ENCODE measurements at regions not wholly inside any gene's neighbourhood (a gene's known extent, or its start where the extent isn't known, plus 50 kb on each side); places are given as distances from the start of the nearest gene placed in this dataset.

- Histone ChIP-seq H3K9ac (ENCODE audit: low read length in 3 of 3) (no peak overlapping the region), H3K4me3 (ENCODE audit: low read length in 3 of 3) (no peak overlapping the region), H3K9me3 (ENCODE audit: control insufficient read depth in 2 of 3, insufficient read depth in 1 of 3, low read length in 3 of 3) (peaks cover 0 to 9% (median 0%) of the 10 kb centered on the region in 3 donors), H3K4me1 (ENCODE audit: control insufficient read depth in 2 of 3, insufficient read depth in 2 of 3, low read depth in 1 of 3, low read length in 3 of 3) (no peaks in the 10 kb centered on the region), H3K27me3 (ENCODE audit: control insufficient read depth, insufficient read depth, low read length) (no peaks in the 10 kb centered on the region), H3K36me3 (ENCODE audit: control insufficient read depth in 2 of 3, insufficient read depth in 3 of 3, low read length in 3 of 3) (no peaks in the 10 kb centered on the region), H3K27ac (ENCODE audit: low read depth in 2 of 2, low read length in 2 of 2) (no peak overlapping the region)
- DNase-seq (no peak), FAIRE-seq (no peak)
- TF ChIP-seq CTCF (IDR thresholded peaks at IDR 0.05; ENCODE audit: borderline replicate concordance, extremely low read depth, insufficient read depth), result no peak
- intact Hi-C loops (cut with DNase I), result no loop called here
Observed at GRCh38 chr2:109998-110397, 63.7 kb upstream of the FAM110C start.

DNA sequence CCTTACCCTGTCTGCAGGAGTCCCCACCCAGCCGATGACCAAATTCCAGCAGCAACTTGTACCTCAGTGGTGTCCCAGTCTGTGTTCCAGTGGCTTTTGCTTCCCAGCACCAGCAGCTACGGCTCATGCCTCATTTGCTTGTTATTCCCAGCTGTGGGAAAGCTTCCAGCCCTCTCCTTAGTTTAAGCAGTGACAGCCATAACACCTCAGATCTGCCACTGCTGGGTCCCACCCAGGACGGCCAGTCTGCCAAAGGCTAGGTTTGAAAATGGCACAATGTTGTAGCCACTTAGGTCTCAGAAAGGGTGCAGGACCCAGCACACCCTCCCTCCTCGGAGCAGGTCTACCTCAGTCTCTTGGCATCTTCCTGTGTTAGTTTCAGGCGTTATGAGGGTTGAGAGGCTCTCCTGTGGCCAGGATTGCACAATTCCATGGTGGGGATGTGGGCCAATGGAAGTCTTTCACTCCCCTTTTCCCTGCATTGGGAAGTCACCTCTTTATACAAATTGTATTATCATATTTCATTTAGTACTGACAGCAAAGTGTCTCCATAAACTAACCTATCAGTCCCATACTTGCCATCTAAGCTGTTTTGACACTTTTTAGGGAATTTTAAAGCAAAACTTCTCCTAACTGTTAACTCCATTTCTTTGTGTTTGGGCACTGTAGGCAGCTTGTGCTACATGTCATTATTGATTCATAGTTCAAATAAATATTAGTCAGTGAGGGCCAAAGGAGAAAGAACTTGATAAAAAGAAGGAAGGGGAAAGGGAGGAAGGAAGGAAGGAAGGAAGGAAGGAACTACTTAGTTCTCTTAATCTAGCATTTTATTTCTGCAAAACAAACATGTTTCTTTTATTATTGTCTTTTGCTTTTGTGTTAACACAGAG lies 62.9 kb upstream of the FAM110C start:
- no peaks in the 10 kb centered on the region for H3K27me3 ChIP-seq (ENCODE audit: control insufficient read depth, insufficient read depth, low read length)
- peaks cover 0 to 9% (median 0%) of the 10 kb centered on the region in 3 donors for H3K9me3 ChIP-seq (ENCODE audit: control insufficient read depth in 2 of 3, insufficient read depth in 1 of 3, low read length in 3 of 3)
- TF ChIP-seq CTCF (IDR thresholded peaks at IDR 0.05; ENCODE audit: borderline replicate concordance, extremely low read depth, insufficient read depth), result no peak
- H3K4me1 ChIP-seq (ENCODE audit: control insufficient read depth in 2 of 3, insufficient read depth in 2 of 3, low read depth in 1 of 3, low read length in 3 of 3), result no peaks in the 10 kb centered on the region
- H3K4me3 ChIP-seq (ENCODE audit: low read length in 3 of 3), result no peak overlapping the region
- no peaks in the 10 kb centered on the region for H3K36me3 ChIP-seq (ENCODE audit: control insufficient read depth in 2 of 3, insufficient read depth in 3 of 3, low read length in 3 of 3)
- intact Hi-C loops (cut with DNase I), result no loop called here
- no peak overlapping the region for H3K27ac ChIP-seq (ENCODE audit: low read depth in 2 of 2, low read length in 2 of 2)
- FAIRE-seq (no peak), DNase-seq (no peak)
- H3K9ac ChIP-seq (ENCODE audit: low read length in 3 of 3), result no peak overlapping the region

- no peaks in the 10 kb centered on the region for H3K27me3 ChIP-seq (ENCODE audit: control insufficient read depth, insufficient read depth, low read length)
- H3K27ac ChIP-seq (ENCODE audit: low read depth in 2 of 2, low read length in 2 of 2), result no peak overlapping the region
- no peaks in the 10 kb centered on the region for H3K4me1 ChIP-seq (ENCODE audit: control insufficient read depth in 2 of 3, insufficient read depth in 2 of 3, low read depth in 1 of 3, low read length in 3 of 3)
- FAIRE-seq, result no peak
- TF ChIP-seq CTCF (IDR thresholded peaks at IDR 0.05; ENCODE audit: borderline replicate concordance, extremely low read depth, insufficient read depth), result no peak
- no peaks in the 10 kb centered on the region for H3K36me3 ChIP-seq (ENCODE audit: control insufficient read depth in 2 of 3, insufficient read depth in 3 of 3, low read length in 3 of 3)
- no peak overlapping the region for H3K9ac ChIP-seq (ENCODE audit: low read length in 3 of 3)
- H3K4me3 ChIP-seq (ENCODE audit: low read length in 3 of 3), result no peak overlapping the region
- intact Hi-C loops (cut with DNase I), result no loop called here
- H3K9me3 ChIP-seq (ENCODE audit: control insufficient read depth in 2 of 3, insufficient read depth in 1 of 3, low read length in 3 of 3), result no peaks in the 10 kb centered on the region
- no peak for DNase-seq
Observed at GRCh38 chr2:101016-101415, 54.7 kb upstream of the FAM110C start.

Data from kidney (tissue), 13 donors.